Choroid plexus epithelial cell (primary cell): ENCODE measurements at regions not wholly inside any gene's neighbourhood (a gene's known extent, or its start where the extent isn't known, plus 50 kb on each side); places are given as distances from the start of the nearest gene placed in this dataset.
"Not testable (repeated sequence)": the region's sequence is repeated elsewhere in the genome, so short reads cannot be mapped to it uniquely, and the experiment has no call there.

ENCODE experiments used
- DNase-seq: peaks from one replicate; pipeline ENCODE4 v3.0.0-alpha.2; 2010; ENCODE audit warnings: low read depth
- H3K4me3 ChIP-seq: 2 replicates; pipeline ENCODE4 v1.5.1; 2011; ENCODE audit warnings: low read depth, mild to moderate bottlenecking, control low read depth, low read length, moderate library complexity
- TF ChIP-seq, protein P1 (sequence below): conservative IDR thresholded peaks from 2 replicates; pipeline ENCODE4 v1.5.1; 2011; ENCODE audit warnings: low read depth, mild to moderate bottlenecking, control low read depth, inconsistent platforms, low read length, moderate library complexity

DNA sequence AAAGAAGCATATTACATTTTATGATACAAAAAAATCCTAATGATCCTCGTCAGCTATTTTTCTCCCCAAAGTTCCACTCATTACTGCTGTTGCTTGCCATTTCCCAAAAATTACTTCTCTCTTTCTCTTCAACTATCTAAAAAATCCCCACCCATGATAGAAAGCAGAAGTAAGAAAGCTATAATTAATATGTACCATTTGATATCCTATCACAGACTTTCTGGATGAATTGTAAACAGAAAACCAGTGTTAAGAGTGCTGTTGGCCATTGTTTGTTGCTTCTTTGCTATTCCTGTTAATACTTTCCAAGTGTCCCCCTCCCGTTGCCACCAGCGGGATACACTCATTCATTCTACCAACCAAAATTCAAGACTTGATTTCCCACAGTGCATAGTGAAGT is 136.3 kb upstream of the SMARCA2 start:
- DNase-seq, result no peak
- H3K4me3 ChIP-seq, result no peak overlapping the region
- TF ChIP-seq, protein P1, sequence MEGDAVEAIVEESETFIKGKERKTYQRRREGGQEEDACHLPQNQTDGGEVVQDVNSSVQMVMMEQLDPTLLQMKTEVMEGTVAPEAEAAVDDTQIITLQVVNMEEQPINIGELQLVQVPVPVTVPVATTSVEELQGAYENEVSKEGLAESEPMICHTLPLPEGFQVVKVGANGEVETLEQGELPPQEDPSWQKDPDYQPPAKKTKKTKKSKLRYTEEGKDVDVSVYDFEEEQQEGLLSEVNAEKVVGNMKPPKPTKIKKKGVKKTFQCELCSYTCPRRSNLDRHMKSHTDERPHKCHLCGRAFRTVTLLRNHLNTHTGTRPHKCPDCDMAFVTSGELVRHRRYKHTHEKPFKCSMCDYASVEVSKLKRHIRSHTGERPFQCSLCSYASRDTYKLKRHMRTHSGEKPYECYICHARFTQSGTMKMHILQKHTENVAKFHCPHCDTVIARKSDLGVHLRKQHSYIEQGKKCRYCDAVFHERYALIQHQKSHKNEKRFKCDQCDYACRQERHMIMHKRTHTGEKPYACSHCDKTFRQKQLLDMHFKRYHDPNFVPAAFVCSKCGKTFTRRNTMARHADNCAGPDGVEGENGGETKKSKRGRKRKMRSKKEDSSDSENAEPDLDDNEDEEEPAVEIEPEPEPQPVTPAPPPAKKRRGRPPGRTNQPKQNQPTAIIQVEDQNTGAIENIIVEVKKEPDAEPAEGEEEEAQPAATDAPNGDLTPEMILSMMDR, result no peak

DNA sequence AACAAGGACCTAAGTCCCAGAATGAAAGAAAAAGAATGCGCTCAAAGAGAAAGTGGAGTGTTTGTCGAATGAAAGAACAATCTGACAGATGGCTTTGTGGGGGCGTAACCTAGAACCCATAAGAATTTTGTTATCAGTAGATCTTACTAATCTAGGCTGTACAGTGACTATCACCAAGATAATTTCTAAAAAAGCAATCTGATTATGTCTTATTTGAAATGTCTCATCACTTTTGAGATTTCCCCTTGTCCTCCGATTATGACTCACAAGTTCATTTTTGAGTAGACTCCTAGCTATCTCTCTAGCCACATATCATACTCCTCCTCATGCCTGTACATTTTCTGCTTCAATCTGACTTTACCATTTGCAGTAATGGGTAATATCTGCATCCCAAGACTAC is 135.6 kb upstream of the SMARCA2 start:
- H3K4me3 ChIP-seq, result no peak overlapping the region
- TF ChIP-seq, protein P1, result no peak
- no peak for DNase-seq

DNA sequence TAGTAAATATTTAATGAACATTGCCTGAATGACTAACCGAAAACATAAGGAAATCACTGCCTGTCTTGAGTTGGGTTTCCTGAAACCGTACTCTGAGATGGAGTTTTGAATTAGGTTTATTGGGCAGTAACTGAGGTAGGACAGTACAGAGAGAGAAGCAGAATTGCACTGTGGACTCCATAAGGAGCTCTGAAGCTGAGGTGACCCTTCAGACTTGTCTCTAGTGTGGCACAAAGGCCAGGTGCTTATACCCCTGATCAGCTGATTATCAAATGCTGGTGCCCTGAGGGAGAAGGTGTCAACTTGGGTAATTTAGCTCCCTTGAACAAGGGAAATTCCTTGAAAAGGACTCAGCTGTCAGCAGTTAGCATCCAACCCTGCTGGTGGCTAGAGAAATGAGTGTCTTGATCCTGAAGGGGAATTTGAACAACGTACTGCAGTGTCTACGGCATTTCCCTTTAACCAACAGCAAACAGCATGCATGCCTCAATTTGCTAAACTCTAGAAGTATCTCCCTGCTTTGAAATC is 135.0 kb upstream of the SMARCA2 start:
- TF ChIP-seq, protein P1, result no peak
- no peak overlapping the region for H3K4me3 ChIP-seq
- DNase-seq, result no peak

DNA sequence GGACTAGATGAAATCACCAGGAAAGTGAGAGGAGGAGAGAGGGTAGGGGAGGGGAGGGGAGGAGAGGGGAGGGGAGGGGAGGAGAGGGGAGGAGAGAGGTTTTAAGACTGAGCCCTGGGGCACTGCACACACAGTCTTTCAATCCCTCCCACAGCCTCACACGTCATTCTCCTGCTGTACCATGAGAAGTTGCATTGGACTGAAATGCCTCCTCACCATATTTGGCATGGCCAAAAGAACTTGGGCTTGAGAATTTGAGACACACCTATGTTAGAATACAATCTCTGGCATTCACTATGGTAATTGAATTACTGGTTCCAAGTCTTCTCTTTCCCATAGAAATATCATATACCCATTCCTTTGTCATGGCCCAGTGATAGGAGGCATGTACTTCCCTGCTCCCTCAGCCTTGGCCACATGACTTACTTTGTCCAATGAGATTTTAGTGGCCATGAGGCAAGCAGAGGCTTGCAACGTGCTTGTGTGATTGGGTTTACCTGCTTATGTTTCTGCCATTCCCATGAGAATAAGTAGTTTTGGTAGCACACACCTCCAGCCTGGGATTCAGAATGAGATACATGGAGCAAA is 133.3 kb upstream of the SMARCA2 start:
- TF ChIP-seq, protein P1, result no peak
- no peak overlapping the region for H3K4me3 ChIP-seq
- DNase-seq, result no peak

DNA sequence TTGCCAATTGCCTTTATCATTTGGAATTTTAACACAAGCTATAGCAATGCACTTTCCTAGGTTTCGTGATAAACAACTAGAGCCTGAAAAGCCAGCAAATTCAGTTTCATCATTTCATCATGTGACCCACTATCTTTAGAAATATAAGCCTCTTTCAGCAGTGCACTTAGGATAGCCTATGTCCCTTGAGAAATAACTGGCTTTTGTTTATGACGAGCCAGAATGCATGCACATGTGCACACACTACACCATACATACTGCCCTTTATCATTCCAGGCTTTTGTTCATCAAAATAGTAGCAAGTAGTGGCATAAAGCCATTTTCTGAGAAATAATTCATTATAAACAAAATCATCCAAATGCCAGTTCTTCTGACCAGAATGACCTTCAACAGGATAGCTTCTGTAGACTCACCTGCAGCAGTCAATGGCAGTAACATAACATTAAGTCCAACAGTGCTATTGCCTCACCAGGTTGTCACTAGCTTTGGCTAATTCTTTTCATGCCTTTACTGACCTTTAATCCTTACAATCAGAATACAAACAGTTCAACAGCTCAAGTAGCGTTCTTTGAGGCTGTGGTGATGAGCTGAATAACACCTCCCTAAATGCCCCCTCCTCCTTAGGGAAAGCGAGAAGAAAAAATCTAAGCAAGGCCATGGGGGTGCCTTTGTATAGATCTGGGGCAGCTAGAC is 132.3 kb upstream of the SMARCA2 start:
- DNase-seq, result no peak
- TF ChIP-seq, protein P1, result no peak
- no peak overlapping the region for H3K4me3 ChIP-seq

DNA sequence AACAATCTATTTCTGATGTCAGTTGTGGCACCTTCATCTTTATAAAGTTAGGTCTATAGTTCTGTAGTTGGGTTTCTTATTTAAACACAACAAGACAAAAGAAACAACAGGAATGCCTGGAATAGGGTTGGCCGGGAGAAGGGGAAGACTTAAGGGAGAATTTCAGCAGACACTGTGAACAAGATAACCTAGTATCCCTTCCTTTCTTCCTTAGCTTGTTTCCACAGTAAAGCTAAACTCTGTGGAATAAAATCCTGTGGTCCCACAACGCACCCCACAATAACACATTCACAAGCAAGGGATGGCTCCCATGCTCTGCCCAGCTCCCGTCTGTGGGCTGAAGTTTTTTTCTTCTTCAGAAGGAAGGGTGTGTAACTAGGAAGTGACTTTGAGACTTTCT is 124.9 kb upstream of the SMARCA2 start:
- no peak for DNase-seq
- TF ChIP-seq, protein P1, result no peak
- H3K4me3 ChIP-seq, result no peak overlapping the region

DNA sequence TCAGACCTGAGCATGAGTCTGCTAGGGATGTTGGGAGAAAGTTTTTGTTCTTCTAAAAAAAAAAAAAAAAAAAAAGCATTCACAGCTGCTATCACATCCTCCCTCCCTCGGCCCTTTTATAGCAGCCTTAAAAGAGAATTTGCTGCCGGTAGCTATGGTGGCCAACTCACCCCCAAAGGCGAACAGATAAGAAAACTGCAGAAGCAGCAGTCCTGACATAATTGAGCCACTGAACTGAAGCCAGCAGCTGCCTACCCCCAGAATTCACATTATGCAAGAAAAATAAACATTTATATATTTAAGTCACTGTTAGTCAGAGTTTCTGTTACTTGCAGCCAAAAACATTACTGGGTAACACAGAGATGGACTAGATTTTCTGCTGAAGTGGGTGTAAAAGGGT is 124.3 kb upstream of the SMARCA2 start:
- no peak overlapping the region for H3K4me3 ChIP-seq
- TF ChIP-seq, protein P1, result no peak
- no peak for DNase-seq

DNA sequence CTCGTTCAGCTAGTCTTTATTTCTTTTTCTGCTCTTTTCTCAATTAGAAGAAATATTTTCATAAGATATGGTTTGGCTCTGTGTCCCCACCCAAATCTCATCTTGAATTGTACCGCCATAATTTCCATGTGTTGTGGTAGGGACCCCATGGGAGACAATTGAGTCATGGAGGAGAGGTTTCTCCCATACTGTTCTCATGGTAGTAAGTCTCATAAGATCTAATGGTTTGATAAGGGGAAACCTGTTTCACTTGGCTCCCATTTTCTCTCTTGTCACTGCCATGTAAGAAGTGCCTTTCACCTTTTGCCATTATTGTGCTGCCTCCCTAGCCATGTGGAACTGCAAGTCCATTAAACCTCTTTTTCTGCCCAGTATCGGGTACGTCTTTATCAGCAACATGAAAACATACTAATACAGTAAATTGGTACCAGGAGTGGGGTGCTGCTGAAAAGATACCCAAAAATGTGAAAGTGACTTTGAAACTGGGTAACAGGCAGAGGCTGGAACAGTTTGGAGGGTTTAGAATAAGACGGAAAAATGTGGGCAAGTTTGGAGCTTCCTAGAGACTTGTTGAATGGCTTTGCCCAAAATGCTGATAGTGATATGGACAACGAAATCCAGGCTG is 112.0 kb upstream of the SMARCA2 start:
- not testable (repeated sequence) for DNase-seq, H3K4me3 ChIP-seq
